Ovary (tissue), 7 donors: ENCODE measurements at regions not wholly inside any gene's neighbourhood (a gene's known extent, or its start where the extent isn't known, plus 50 kb on each side); places are given as distances from the start of the nearest gene placed in this dataset.

Source experiments
- DNase-seq, 5 donors: peaks; one replicate each; pipeline ENCODE4 v3.0.0-alpha.2; 2019 to 2020
- H3K27ac ChIP-seq, 2 donors: fragments of 200-600 bp; one replicate each; pipeline versions ENCODE4 v1.5.1 to v1.8.0; 2019 to 2022
- H3K27me3 ChIP-seq: fragments of 200-600 bp; one replicate; pipeline ENCODE4 v1.8.0; 2022
- H3K36me3 ChIP-seq: fragments of 200-600 bp; sonication (generic); one replicate; pipeline ENCODE4 v1.5.1; 2019
- H3K4me1 ChIP-seq: one replicate; pipeline ENCODE4 v1.8.1; 2013; ENCODE audit warnings: mild to moderate bottlenecking, moderate library complexity; ENCODE audit not compliant: insufficient read depth
- H3K4me3 ChIP-seq: fragments of 200-600 bp; sonication (generic); one replicate; pipeline ENCODE4 v1.5.1; 2017
- H3K9me3 ChIP-seq, 2 donors: fragments of 200-600 bp in 1 of 2; sonication (generic) in 1 of 2; one replicate each; pipeline versions ENCODE4 v1.5.1 to v1.8.1; 2013 to 2019; ENCODE audit warnings: mild to moderate bottlenecking in 1 of 2, moderate library complexity in 1 of 2
- EP300 ChIP-seq: sonication (generic); formaldehyde crosslinking; IDR thresholded peaks from one replicate; pipeline ENCODE4 v1.6.1; 2017; ENCODE audit warnings: antibody characterized with exemption
- POLR2A ChIP-seq: fragments of 450-650 bp; IDR thresholded peaks from one replicate; pipeline ENCODE4 v1.6.1; 2017; ENCODE audit warnings: antibody characterized with exemption, mild to moderate bottlenecking, moderate library complexity
- WGBS, 3 donors: extraction: QIAGEN DNeasy Blood & Tissue Kit in 1 of 3; methylation state at CpG; one replicate each; pipeline versions ENCODE4 v1.1.5 to v1.1.7; 2013 to 2017; 5-methylcytosine and 5-hydroxymethylcytosine counted together
- intact Hi-C, 4 donors: fragments of 100-400 bp; cut with DNase I; formaldehyde crosslinking; loops; one replicate each; pipeline versions ENCODE4 v1.11.0 to v1.15.1; 2022 to 2023
- TF ChIP-seq, protein P1 (sequence below), 3 donors: fragments of 450-650 bp in 2 of 3; fragments of 200-600 bp in 1 of 3; IDR thresholded peaks; one replicate each; pipeline versions ENCODE4 v1.5.1 to v1.8.0; 2016 to 2022; ENCODE audit warnings: antibody characterized with exemption in 3 of 3, mild to moderate bottlenecking in 1 of 3
- donor health status: DM: no; HTN: no; CAD: no; lungs with moderate emphysema.
- donor health status: DM: no; HTN: no; CAD: no.
- donor health status: Bipolar disorder and iron deficiency.
- donor health status: DM: no; HTN: no; CAD: no.
- donor health status: DM: yes; HTN: yes; CAD: no.

DNA sequence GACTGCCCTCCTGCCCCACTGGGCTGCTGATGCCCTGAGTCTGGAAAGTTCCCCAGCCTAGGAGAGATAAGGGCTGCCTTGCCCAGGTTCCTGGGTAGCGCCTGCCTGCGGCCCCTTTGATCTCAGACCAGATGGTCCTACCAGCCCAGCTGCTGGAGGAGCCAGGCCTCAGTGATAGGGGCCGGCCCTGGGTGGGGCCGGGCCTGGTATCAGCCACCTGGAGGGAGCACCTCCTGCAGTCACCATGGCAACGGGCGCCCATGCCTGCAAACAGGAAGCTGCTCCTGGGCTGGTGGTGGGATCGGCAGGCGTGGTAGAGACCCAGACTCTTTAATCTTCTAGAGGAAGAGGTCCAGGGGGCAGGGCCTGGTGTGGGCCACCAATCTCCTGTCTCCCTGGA lies 119.7 kb upstream of the WNT4 start:
- H3K4me3 ChIP-seq: no peak overlapping the region
- 81 to 82% (median 82%) methylated on average over 8 of the region's 8 CpGs for WGBS, 3 donors
- TF ChIP-seq, protein P1, sequence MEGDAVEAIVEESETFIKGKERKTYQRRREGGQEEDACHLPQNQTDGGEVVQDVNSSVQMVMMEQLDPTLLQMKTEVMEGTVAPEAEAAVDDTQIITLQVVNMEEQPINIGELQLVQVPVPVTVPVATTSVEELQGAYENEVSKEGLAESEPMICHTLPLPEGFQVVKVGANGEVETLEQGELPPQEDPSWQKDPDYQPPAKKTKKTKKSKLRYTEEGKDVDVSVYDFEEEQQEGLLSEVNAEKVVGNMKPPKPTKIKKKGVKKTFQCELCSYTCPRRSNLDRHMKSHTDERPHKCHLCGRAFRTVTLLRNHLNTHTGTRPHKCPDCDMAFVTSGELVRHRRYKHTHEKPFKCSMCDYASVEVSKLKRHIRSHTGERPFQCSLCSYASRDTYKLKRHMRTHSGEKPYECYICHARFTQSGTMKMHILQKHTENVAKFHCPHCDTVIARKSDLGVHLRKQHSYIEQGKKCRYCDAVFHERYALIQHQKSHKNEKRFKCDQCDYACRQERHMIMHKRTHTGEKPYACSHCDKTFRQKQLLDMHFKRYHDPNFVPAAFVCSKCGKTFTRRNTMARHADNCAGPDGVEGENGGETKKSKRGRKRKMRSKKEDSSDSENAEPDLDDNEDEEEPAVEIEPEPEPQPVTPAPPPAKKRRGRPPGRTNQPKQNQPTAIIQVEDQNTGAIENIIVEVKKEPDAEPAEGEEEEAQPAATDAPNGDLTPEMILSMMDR (IDR thresholded peaks at IDR 0.05): no peak
- TF ChIP-seq POLR2A (no peak), EP300 (no peak)
- H3K36me3 ChIP-seq: no peaks in the 10 kb centered on the region
- no peaks in the 10 kb centered on the region for H3K9me3 ChIP-seq
- no peak for DNase-seq
- intact Hi-C loops: no loop called here
- H3K27me3 ChIP-seq: no peaks in the 10 kb centered on the region
- no peak overlapping the region for H3K27ac ChIP-seq
- peaks cover 7% of the 10 kb centered on the region for H3K4me1 ChIP-seq

DNA sequence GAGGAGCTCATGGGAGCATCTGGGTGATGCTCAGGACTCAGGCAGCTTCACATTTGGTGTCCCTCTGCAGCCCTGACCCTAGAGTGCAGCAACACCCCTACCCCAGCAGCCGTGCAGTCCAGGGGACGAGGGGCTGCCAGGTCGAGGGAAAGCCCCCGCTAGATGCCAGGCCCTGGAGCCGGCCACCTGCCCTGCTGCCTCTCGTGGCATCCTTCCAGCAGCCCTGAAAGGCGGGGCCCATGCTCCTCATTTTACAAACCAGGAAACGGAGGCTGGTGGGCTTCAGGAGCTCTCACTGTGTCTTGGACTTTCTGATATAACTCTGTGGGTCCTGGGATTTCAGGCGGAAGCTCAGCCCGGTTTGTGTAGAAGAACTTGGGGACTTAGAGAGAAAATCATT lies 120.5 kb upstream of the WNT4 start:
- peaks cover 7% of the 10 kb centered on the region for H3K4me1 ChIP-seq
- 76 to 89% (median 81%) methylated on average over 10 of the region's 10 CpGs for WGBS, 3 donors
- H3K27me3 ChIP-seq: no peaks in the 10 kb centered on the region

DNA sequence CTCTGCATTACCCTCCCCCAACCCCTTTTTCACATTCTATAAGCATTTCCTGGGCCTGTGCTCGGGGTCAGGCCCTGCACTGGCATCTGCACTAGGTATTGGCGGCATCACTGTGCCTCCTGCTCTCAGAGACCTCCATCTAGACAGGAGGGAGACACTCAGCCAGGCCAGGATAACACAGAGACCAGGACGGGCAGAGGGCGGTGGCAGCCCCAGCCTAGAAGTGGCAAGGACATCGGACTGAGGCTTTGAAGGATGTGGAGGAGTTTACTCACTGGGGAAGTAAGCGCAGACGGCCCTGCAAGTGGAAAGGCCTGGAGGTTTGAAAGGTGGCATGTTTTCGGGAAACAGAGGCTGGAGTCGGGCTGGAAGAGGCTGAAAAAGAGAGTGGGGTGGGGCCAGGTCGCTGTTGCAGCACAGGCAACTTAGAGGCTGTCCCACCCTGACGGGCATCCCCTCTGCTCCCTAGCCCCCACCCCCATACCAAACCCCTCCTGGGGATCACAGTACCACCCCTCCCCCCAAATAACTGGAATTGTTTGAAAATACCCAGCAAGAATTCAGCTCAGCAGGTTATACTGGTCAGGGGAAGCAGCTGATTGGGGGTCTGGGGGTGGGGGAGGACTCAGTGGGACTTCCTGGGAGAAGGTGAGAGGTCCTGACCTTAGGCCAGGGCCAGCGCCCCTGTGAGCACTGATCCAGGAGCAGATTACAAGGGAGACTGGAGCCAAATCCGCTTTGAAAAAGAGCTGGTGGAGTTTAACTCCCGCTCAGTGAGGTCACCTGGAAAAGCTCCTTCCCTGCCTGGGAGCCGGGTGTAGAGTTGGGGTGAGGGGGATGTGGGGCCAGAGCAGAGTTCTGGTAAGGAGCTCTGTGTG lies 121.8 kb upstream of the WNT4 start:
- intact Hi-C loops: no loop called here
- no peaks in the 10 kb centered on the region for H3K9me3 ChIP-seq
- no peak overlapping the region for H3K4me3 ChIP-seq
- H3K27me3 ChIP-seq: no peaks in the 10 kb centered on the region
- H3K4me1 ChIP-seq: peaks cover 2% of the 10 kb centered on the region
- TF ChIP-seq EP300 (no peak), POLR2A (no peak)
- TF ChIP-seq, protein P1 (IDR thresholded peaks at IDR 0.05): no peak
- no peaks in the 10 kb centered on the region for H3K36me3 ChIP-seq
- no peak for DNase-seq
- WGBS, 3 donors: 84 to 87% (median 86%) methylated on average over 15 of the region's 15 CpGs
- no peak overlapping the region for H3K27ac ChIP-seq

More for the DNA sequence above, 120.5 kb upstream of the WNT4 start:
- no peaks in the 10 kb centered on the region for H3K36me3 ChIP-seq
- no peaks in the 10 kb centered on the region for H3K9me3 ChIP-seq
- H3K27ac ChIP-seq: no peak overlapping the region
- no peak overlapping the region for H3K4me3 ChIP-seq
- DNase-seq: no peak
- intact Hi-C loops: no loop called here
- TF ChIP-seq, protein P1 (IDR thresholded peaks at IDR 0.05): no peak
- no peak for TF ChIP-seq POLR2A
- TF ChIP-seq EP300: no peak

DNA sequence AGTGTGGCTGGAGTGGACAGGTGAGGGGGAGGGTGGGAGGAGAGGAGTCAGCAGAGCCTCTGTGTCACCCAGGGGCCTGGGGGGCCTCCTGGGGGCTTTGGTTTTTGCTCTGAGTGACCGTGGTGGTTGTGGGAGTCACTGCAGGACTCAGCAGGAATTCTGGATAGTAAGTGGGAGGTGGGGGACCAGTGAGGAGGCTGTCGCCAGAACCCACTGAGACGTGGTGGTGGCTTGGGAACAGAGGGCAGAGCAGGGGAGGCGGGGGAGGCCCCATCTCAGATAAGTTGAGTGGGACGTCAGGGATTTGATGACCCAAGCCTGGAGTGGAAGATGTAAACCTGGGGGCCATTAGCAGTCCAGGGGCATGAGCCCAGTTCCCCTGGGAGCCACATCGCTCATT lies 123.2 kb upstream of the WNT4 start:
- H3K27me3 ChIP-seq: no peaks in the 10 kb centered on the region
- no peak overlapping the region for H3K27ac ChIP-seq
- intact Hi-C loops: no loop called here
- H3K4me1 ChIP-seq: no peaks in the 10 kb centered on the region
- no peak overlapping the region for H3K4me3 ChIP-seq
- no peaks in the 10 kb centered on the region for H3K9me3 ChIP-seq
- DNase-seq: no peak
- no peak for TF ChIP-seq POLR2A
- TF ChIP-seq, protein P1 (IDR thresholded peaks at IDR 0.05): no peak
- no peak for TF ChIP-seq EP300
- H3K36me3 ChIP-seq: no peaks in the 10 kb centered on the region
- 62 to 69% (median 66%) methylated on average over 6 of the region's 6 CpGs for WGBS, 3 donors
